Fibroblast of upper back skin (primary cell): ENCODE measurements at regions not wholly inside any gene's neighbourhood (a gene's known extent, or its start where the extent isn't known, plus 50 kb on each side); places are given as distances from the start of the nearest gene placed in this dataset.
"Not testable (repeated sequence)": the region's sequence is repeated elsewhere in the genome, so short reads cannot be mapped to it uniquely, and the experiment has no call there.

Experiments
- DNase-seq: peaks from one replicate; pipeline ENCODE4 v3.0.0-alpha.2; 2013

DNA sequence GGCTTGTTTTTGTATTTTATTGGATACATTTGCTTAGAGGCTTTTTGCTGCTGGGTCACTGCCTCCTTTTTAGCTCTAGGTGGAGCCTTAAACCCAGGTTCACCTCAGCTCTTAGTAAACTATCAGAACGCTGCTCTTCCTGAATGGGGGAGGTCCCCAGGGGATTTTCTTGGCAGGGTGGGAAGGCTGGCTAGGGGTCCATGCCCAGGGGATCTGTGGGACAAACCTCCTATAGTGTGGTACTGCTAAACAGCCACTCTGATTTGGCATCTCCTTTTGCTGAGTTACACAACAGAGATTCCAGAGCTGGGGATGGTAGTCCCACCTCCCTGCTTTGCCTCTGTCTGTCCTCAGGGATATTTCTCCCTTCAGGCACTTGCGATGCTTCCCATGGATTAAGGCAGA is 204.9 kb downstream of the ZIC5 start:
- DNase-seq: no peak

DNA sequence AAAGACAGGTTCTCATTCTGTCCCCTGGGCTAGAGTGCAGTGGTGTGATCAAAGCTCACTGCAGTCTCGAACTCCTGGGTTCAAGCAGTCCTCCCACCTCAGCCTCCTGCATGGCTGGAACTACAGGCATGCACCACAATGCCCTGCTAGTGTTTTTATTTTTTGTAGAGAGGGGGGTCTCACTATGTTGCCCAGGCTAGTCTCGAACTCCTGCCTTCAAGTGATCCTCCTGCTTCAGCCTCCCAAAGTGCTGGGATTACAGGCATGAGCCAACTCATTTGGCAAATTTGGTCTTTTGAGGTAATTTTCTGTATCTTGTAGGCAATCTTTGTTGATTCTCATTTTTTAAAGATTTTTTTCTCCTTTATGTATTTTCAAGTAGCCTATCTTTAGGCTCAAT is 205.7 kb downstream of the ZIC5 start:
- DNase-seq: no peak

DNA sequence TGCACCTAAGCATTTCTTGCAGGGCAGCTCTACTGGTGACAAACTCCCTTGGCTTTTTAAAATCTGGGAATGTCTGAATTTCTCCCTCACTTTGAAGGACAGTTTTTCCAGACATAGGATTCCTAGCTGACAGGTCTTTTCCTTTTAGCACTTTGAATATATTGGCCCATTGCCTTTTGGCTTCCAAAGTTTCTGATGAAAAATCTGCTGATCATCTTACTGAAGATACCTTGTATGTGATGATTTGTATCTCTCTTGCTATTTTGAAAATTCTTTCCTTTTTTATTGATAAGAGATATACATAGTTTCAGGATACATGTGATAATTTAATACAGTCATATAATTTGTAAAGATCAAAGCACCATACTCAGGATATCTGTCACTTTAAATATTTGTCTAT is 211.1 kb downstream of the ZIC5 start:
- no peak for DNase-seq

DNA sequence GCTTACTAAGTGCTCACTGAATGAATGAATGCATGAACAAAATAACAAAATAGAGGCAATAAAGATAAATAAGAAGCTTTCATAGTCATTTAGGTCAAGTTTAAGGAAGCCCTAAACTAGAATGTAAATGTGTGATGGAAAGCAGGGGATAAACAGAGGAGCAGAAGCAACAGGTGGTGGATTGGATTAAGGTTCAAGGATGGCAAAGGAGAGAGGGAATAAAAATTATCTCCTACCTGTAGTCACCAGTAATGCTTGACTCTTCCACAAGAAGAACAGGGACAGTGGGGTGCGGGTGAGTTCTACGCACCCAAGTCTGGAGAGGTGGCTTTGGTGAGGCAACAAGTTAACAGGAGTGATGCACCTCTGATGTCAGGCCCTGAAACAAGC is 212.4 kb downstream of the ZIC5 start:
- DNase-seq: no peak

- DNase-seq: no peak
Measured at GRCh38 chr13:99758460-99759162, 213.0 kb downstream of the ZIC5 start.

- no peak for DNase-seq
Measured at GRCh38 chr13:99757756-99758459, 213.7 kb downstream of the ZIC5 start.

DNA sequence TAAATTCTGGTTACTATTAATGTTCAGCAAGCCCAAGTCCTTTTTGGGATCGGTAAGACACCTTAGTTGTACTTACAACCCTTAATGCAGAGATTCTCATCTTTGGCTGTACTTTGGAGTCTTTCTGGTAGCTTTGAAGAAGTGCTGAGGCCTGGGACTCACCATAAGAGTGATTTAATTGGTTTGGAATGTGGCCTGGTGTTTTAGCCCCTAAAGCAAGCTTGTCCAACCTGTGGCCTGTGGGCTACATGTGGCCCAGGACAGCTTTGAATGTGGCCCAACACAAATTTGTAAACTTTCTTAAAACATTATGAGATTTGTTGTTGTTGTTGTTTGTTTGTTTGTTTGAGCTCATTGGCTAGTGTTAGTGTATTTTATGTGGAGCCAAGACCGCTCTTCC is 215.3 kb downstream of the ZIC5 start:
- DNase-seq: no peak

GRCh38 chr13:99754750-99755149 is 216.8 kb downstream of the ZIC5 start:
- not testable (repeated sequence) for DNase-seq

GRCh38 chr13:99752373-99752772 is 219.2 kb downstream of the ZIC5 start:
- DNase-seq: no peak

GRCh38 chr13:99751517-99752199 is 219.9 kb downstream of the ZIC5 start:
- no peak for DNase-seq

DNA sequence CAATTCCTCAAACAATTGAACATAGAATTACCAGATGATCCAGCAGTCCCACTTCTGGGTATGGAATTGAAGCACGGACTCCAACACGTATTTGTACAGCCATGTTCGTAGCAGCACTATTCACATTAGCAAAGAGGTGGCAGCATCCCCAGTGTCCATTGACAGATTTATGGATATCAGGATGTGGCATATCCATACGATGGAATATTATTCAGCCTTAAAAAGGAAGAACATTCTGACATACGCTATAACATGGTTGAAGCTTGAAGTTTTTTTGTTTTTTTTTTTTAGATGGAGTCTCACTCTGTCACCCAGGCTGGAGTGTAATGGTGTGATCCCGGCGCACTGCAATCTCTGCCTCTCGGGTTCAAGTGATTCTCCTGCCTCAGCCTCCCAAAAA is 220.6 kb downstream of the ZIC5 start:
- DNase-seq: no peak

DNA sequence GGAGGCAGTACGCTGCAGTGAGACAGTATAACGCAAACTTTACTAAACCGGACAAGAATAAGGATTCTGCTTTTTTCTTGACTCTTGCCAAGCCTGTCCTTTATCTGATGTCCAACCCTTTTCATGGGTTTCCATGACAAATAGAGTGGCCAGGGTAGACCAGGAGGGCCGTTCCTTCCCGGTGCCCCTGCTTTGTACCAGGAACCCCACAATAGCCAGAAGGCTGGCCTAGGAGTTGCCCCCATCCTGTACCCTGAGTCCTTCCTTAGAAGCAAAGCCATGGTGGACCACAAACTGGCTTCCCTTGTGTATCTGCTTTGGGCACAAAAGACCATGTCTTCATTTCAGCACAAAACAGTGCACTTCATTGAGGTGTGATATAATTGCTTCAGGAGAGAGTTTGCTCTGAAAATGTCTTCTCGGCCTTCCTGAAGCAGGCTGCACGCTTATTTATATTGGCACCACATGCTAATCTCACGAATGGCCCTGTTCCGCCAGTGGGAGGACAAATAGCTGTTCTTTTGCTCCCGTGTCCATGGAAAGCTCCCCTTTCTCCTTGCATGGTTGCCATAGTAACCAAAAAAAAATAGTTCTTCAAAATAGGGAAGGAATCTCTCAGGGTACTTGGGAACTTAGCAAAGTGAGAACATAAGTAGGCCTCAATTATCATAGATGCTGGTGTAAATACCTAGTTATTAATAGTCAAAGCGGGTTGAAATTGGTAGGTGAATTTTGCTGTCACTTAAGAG is 222.1 kb downstream of the ZIC5 start:
- DNase-seq: no peak

- no peak for DNase-seq
Measured at GRCh38 chr13:99747403-99747710, 224.2 kb downstream of the ZIC5 start.

DNA sequence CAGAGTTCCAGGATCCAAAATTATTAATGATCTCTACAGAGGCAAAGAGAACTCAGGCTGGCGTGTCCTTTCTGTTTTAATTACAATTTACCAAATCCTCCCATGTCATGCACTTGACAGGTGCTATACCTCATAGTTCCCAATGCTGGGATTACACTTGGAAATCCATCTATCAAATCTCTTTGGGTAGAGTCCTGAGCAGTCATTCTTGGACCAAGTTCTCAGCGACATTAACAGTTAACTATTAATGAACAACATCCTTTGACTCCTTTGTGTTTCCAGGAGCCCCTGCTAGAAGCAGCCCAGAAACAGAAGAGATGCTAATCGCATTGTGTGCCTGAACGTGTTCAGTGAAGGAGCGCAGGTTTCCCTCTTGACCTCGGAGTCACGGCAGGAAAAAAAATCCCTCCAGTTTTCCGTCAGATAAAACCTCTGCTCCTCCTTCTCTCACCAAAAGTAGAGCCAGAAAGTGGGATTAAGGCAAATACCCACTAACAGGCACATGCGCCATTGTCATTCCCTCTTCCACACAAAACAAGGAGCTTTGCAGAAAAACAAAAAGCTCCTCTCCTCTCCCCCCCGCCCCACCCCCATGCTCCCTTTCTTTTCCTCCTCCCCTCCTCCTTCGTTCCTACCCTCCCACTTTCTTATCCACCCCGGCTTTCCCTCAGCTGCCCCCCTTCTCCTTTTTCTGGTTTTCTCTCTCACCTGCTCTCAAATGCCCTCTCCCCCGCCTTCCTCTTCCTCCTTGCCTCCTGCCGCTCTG is 224.7 kb downstream of the ZIC5 start:
- no peak for DNase-seq

DNA sequence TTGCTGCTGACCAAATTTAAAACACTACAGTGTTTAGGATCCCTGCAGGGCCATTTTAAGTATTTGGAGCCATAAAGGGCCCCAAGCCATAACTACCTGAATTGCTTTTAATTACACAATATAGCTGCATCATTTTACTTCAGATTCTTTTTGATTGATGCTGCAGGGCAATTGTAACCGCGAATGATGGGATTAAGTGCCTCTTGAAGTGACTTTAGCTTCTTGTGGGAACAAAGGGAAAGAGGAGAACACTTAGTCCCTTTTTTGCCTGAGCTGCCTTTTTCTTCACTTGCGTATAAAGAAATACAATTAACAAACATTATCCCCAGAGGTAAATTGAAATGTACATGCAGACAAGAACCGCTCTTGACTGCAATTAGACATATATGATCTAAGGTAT is 228.5 kb downstream of the ZIC5 start:
- DNase-seq: no peak

GRCh38 chr13:99741960-99742359 is 229.6 kb downstream of the ZIC5 start:
- no peak for DNase-seq

DNA sequence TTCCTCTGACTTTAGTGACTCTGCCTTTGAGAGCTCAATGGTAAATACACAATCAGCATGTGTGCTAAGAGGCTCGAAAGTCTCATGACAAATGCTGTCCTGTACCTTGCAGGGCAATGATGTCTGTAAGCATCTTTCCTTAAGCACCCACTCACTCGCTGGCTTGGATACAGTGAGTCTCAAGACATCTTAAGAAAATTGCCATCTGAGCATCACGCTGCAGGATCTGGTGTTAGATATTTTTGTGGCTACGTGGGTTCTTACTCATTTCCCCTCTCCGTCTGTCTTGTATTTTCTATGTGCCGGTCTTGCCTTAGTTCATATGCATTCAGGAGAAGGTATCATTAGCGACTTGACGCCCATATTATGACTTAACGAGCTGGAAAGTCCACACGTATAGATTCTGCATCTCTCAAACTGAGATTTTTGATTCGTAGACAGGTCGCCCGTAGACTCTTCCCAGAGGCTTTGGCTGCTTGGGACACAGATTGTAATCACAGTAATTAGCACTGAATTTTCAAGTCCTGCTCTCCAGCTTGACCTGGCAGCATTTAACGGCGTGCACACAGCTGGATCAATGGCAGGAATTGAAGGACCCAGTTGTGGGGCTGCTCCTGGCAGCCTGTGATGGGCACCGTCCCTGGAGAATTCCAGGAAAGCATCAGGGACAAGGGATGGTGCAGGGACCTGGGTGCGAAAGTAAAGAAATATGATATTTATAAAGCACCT is 231.2 kb downstream of the ZIC5 start:
- peak; percentile 49 for DNase-seq

DNA sequence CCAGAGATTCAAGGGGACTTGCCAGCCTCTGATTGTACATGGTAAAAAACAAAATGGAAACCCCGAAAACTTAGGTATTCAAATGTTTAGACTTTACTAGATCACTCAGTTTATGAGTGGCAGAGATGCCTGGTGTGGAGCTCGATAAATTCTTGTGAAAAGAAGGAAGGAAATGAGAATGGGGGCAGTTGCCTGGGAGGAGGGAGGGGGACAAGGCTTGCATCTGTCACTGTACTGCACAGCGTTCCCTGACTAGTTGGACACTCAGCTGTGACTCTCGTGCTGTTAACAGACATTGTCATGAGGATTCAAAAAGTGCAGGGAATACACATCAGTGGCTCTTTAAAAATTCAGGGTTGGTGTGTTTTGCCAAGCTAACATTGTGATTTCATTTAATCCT is 232.9 kb downstream of the ZIC5 start:
- no peak for DNase-seq

DNA sequence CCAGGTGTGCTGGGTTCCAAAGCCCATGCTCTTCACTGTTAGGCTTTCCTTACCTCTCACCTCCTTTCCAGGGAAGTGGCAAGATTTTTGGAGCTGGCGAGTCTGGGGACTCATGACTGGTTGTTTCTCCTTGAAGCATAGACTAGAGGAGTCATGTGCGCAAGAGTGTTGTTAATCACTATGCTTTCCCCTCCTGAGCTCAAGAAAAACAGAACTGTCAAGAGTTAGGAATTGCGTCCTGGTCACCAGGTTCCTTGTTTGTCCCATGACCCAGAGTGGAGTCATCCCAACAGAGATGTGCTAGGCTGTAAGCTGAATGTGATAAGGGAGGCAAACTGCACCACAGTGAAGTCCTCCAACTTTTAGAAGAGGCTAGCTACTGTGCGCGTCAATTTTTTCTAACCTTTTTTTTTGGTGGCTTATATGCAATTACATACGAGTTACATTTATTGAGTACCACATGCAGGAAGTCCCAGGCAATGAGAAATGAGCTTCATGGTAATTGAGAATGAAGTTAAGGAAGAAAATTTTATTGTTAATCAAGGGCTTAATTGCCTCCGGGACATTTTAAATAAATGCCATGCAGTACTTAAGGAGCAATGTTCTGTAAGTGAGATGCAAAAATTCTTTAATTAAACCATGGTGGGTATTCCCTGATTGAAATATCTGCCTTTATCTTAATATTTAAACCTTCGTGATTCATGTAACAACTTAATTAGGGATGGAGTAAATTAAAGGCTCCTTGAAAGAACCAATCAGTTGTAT is 233.9 kb downstream of the ZIC5 start:
- no peak for DNase-seq

- DNase-seq: no peak
Measured at GRCh38 chr13:99736541-99736940, 235.0 kb downstream of the ZIC5 start.

DNA sequence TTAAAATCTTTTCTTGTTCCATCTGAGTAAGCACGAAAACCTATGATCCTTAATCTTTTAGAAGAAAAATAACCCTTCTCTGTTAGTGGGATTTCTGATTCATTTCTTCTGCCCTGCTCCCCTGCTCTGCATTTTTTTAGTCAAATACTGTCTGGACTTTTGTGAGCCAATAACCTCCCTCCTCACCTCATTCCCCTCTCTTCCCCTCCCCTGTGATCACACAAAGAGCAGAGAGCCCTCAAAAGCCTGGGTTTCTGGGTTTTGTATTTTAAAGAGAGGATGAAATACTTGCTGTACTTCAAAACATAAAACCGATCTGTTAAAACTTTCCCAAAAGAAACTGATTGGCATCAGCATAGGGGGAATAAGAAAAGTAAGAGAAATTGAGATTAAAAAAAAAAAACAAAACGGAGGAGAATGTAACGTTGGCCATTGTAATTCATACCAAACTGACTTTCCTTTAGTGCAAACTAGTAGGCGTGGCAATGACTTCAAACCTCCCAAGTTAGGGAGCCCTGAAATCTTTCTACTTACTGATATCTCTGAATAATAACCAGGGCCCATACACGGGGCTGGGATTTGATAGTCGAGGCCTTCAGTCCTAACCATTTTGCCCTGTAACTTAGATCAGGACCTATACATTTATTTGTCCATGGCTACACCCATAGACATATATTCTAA is 232.9 kb downstream of the TM9SF2 start:
- DNase-seq: no peak
